H1 (cell line): ENCODE measurements at regions not wholly inside any gene's neighbourhood (a gene's known extent, or its start where the extent isn't known, plus 50 kb on each side); places are given as distances from the start of the nearest gene placed in this dataset.

Source experiments
- CBX8 ChIP-seq: fragments of 300-800, 300-1000 bp; sonication (generic); IDR thresholded peaks from 2 replicates; pipeline ENCODE4 v1.7.1; 2016; ENCODE audit warnings: low read depth, low read length, borderline replicate concordance
- CHD1 ChIP-seq: IDR thresholded peaks from 2 replicates; pipeline ENCODE4 v1.6.1; 2012; ENCODE audit warnings: low read depth, low read length, improper control_type of control experiment
- CHD7 ChIP-seq: fragments of 300-600 bp; sonication (generic); IDR thresholded peaks from 2 replicates; pipeline ENCODE4 v1.7.1; 2012; ENCODE audit warnings: low read length, moderate library complexity, mild to moderate bottlenecking, inconsistent platforms; ENCODE audit not compliant: insufficient replicate concordance
- PHF8 ChIP-seq: fragments of 200-600 bp; sonication (generic); conservative IDR thresholded peaks from 2 replicates; pipeline ENCODE4 v1.7.1; 2012; ENCODE audit warnings: low read depth, mild to moderate bottlenecking, inconsistent platforms, low read length, moderate library complexity
- POU5F1 ChIP-seq: IDR thresholded peaks from 2 replicates; pipeline ENCODE4 v1.6.1; 2011; ENCODE audit warnings: low read depth, mild to moderate bottlenecking, low read length, moderate library complexity
- YY1 ChIP-seq: IDR thresholded peaks from 2 replicates; pipeline ENCODE4 v1.6.1; 2011; ENCODE audit warnings: low read depth, mild to moderate bottlenecking, low read length

DNA sequence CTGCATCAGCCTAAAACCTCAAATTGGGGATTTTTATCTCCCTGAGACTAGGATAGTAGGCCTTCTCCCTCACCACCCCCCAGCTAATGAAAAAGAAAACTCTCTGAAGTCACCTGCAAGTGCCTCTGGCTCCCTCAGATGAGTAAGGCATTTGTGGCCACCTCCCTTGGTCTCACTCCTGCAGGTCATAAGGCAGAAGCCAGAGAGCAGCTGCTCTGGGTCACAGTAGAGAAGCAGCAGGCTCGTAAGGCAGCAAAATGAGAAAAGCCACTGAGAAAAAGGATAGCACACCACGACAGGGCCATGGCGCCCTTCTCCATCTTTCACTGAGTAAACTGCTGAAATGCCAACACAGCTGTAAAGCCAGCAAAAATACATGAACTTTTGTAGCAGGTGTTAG is 296.7 kb upstream of the DPH6 start (continued):
- no peak for TF ChIP-seq CHD7
- TF ChIP-seq YY1: no peak
- no peak for TF ChIP-seq PHF8
- TF ChIP-seq CHD1: no peak
- TF ChIP-seq CBX8: no peak
- no peak for TF ChIP-seq POU5F1
